H1 (cell line): ENCODE measurements at regions not wholly inside any gene's neighbourhood (a gene's known extent, or its start where the extent isn't known, plus 50 kb on each side); places are given as distances from the start of the nearest gene placed in this dataset.

Experiments used
- CTCF ChIA-PET: fragments of 300-600 bp; sonication (Branson Sonifier 250); formaldehyde crosslinking; loops from one replicate; lab custom pipeline; 2021; ENCODE audit not compliant: partially characterized antibody; lab: Charles Lee
- POLR2A ChIA-PET: fragments of 300-600 bp; sonication (Branson Sonifier 250); formaldehyde crosslinking; loops from one replicate; lab custom pipeline; 2021; ENCODE audit warnings: inconsistent platforms; ENCODE audit not compliant: partially characterized antibody; lab: Charles Lee
- DNase-seq, 2 experiments: peaks; one replicate each; pipeline versions ENCODE4 v3.0.0 to v3.0.0-alpha.2; 2010 to 2022; ENCODE audit warnings: low spot score in 2 of 2, low read depth in 1 of 2, mixed read lengths in 1 of 2
- FAIRE-seq: peaks from 2 replicates; lab custom pipeline; 2011; peaks lifted over from hg19 to GRCh38; lab: Jason Lieb, UNC
- H2AFZ ChIP-seq: 2 replicates; pipeline ENCODE4 v1.8.1; 2012; ENCODE audit warnings: low read length, inconsistent platforms
- H2AK5ac ChIP-seq: 2 replicates; pipeline ENCODE4 v1.6.1; 2013; ENCODE audit warnings: low read depth, low read length
- H2BK120ac ChIP-seq: replicated peaks from 2 replicates; pipeline ENCODE3; 2013; ENCODE audit warnings: low read depth, low read length, inconsistent platforms
- H2BK12ac ChIP-seq: 2 replicates; pipeline ENCODE4 v1.6.1; 2013; ENCODE audit warnings: low read depth, low read length
- H2BK15ac ChIP-seq: 2 replicates; pipeline ENCODE4 v1.6.1; 2013; ENCODE audit warnings: low read length
- H2BK20ac ChIP-seq: 2 replicates; pipeline ENCODE4 v1.6.1; 2013; ENCODE audit warnings: low read length
- H2BK5ac ChIP-seq: 2 replicates; pipeline ENCODE4 v1.6.1; 2013; ENCODE audit warnings: low read depth, low read length
- H3K14ac ChIP-seq: 2 replicates; pipeline ENCODE4 v1.6.1; 2013; ENCODE audit warnings: inconsistent platforms; ENCODE audit not compliant: insufficient read length
- H3K18ac ChIP-seq: 2 replicates; pipeline ENCODE4 v1.6.1; 2013; ENCODE audit warnings: low read length; ENCODE audit errors: extremely low read depth
- H3K23ac ChIP-seq: 2 replicates; pipeline ENCODE4 v1.6.1; 2013; ENCODE audit warnings: inconsistent platforms; ENCODE audit not compliant: insufficient read length
- H3K23me2 ChIP-seq: 2 replicates; pipeline ENCODE4 v1.6.1; 2013; ENCODE audit warnings: low read depth, low read length
- H3K27ac ChIP-seq: 2 replicates; pipeline ENCODE4 v1.6.1; 2011; ENCODE audit warnings: low read depth, low read length, inconsistent platforms
- H3K27me3 ChIP-seq, 4 experiments: replicated peaks in 1 of 4; 1 replicate in 1 of 4; 2 replicates in 3 of 4; pipeline versions ENCODE4 v1.6.1 to v1.8.1; 2011 to 2013; ENCODE audit warnings: low read length in 3 of 4, mild to moderate bottlenecking in 3 of 4, inconsistent platforms in 2 of 4, mixed read lengths in 2 of 4, moderate library complexity in 1 of 4; ENCODE audit not compliant: control insufficient read depth in 3 of 4, insufficient read depth in 3 of 4; ENCODE audit errors: extremely low read depth in 1 of 4
- H3K36me3 ChIP-seq, 4 experiments: 2 replicates each; pipeline versions ENCODE4 v1.6.1 to v1.8.1; 2011 to 2013; ENCODE audit warnings: mild to moderate bottlenecking in 4 of 4, low read length in 3 of 4, moderate library complexity in 2 of 4, control low read depth in 1 of 4, inconsistent platforms in 1 of 4; ENCODE audit not compliant: insufficient read depth in 4 of 4, control insufficient read depth in 2 of 4
- H3K4ac ChIP-seq: replicated peaks from 2 replicates; pipeline ENCODE3; 2013; ENCODE audit warnings: low read length, low read depth, mixed read lengths, inconsistent platforms; ENCODE audit not compliant: insufficient read length
- H3K4me1 ChIP-seq, 4 experiments: replicated peaks in 1 of 4; 1 replicate in 1 of 4; 2 replicates in 3 of 4; pipeline versions ENCODE4 v1.6.1 to v1.8.1; 2011 to 2013; ENCODE audit warnings: low read length in 3 of 4, inconsistent platforms in 2 of 4, mixed read lengths in 1 of 4; ENCODE audit not compliant: insufficient read depth in 4 of 4, control insufficient read depth in 3 of 4
- H3K4me2 ChIP-seq, 2 experiments: 2 replicates each; pipeline versions ENCODE4 v1.6.1 to v1.8.1; 2011 to 2013; ENCODE audit warnings: low read depth in 2 of 2, low read length in 2 of 2, control low read depth in 1 of 2, inconsistent platforms in 1 of 2, mild to moderate bottlenecking in 1 of 2; ENCODE audit not compliant: insufficient read depth in 1 of 2
- H3K4me3 ChIP-seq, 4 experiments: fragments of 200-600, 300-600 bp in 1 of 4; sonication (generic), shearing (Covaris generic), sonication (Bioruptor Twin) in 1 of 4; 2 replicates each; pipeline versions ENCODE4 v1.5.1 to v1.8.1; 2011 to 2016; ENCODE audit warnings: low read length in 4 of 4, low read depth in 3 of 4, control low read depth in 2 of 4, inconsistent platforms in 2 of 4, mild to moderate bottlenecking in 2 of 4, mixed read lengths in 1 of 4, moderate library complexity in 1 of 4; ENCODE audit not compliant: insufficient read depth in 2 of 4; ENCODE audit errors: extremely low read depth in 1 of 4
- H3K56ac ChIP-seq: replicated peaks from 2 replicates; pipeline ENCODE3; 2013; ENCODE audit warnings: low read depth, mild to moderate bottlenecking, mixed read lengths, low read length, inconsistent platforms; ENCODE audit not compliant: insufficient read length
- H3K79me1 ChIP-seq: 2 replicates; pipeline ENCODE4 v1.6.1; 2013; ENCODE audit warnings: low read depth, low read length, control low read depth
- H3K79me2 ChIP-seq, 2 experiments: 2 replicates each; pipeline versions ENCODE4 v1.6.1 to v1.8.1; 2012 to 2013; ENCODE audit warnings: low read length in 2 of 2, mild to moderate bottlenecking in 2 of 2, inconsistent platforms in 1 of 2; ENCODE audit not compliant: insufficient read depth in 2 of 2, control insufficient read depth in 1 of 2
- H3K9ac ChIP-seq, 4 experiments: replicated peaks in 1 of 4; 1 replicate in 1 of 4; 2 replicates in 3 of 4; pipeline versions ENCODE4 v1.6.1 to v1.8.1; 2011 to 2013; ENCODE audit warnings: low read depth in 3 of 4, low read length in 3 of 4, control low read depth in 2 of 4, mild to moderate bottlenecking in 2 of 4, moderate library complexity in 2 of 4, inconsistent platforms in 1 of 4; ENCODE audit errors: extremely low read depth in 1 of 4
- H3K9me3 ChIP-seq, 2 experiments: 2 replicates each; pipeline versions ENCODE4 v1.6.1 to v1.8.1; 2012 to 2013; ENCODE audit warnings: mild to moderate bottlenecking in 2 of 2, moderate library complexity in 2 of 2, control low read depth in 1 of 2, inconsistent platforms in 1 of 2, low read depth in 1 of 2, low read length in 1 of 2, mixed read lengths in 1 of 2; ENCODE audit not compliant: insufficient read depth in 2 of 2
- H4K20me1 ChIP-seq, 2 experiments: replicated peaks in 1 of 2; 2 replicates each; pipeline versions ENCODE3 to v1.8.1; 2011 to 2013; ENCODE audit warnings: inconsistent platforms in 2 of 2, low read length in 2 of 2, mild to moderate bottlenecking in 1 of 2; ENCODE audit not compliant: insufficient read depth in 2 of 2, control insufficient read depth in 1 of 2
- H4K5ac ChIP-seq: 2 replicates; pipeline ENCODE4 v1.6.1; 2013; ENCODE audit warnings: low read length, low read depth, mixed read lengths, inconsistent platforms; ENCODE audit not compliant: insufficient read length
- H4K8ac ChIP-seq: 2 replicates; pipeline ENCODE4 v1.8.0; 2013; ENCODE audit warnings: mild to moderate bottlenecking, moderate library complexity, low read length, inconsistent platforms; ENCODE audit not compliant: insufficient read depth; ENCODE audit errors: extremely low read depth
- H4K91ac ChIP-seq: replicated peaks from 2 replicates; pipeline ENCODE3; 2013; ENCODE audit warnings: low read length, mixed read lengths, inconsistent platforms; ENCODE audit not compliant: insufficient read length
- EZH2 ChIP-seq: fragments of 200-600 bp; sonication (generic); IDR thresholded peaks from 2 replicates; pipeline ENCODE4 v1.7.1; 2012; ENCODE audit warnings: low read depth, mild to moderate bottlenecking, moderate library complexity, low read length, inconsistent platforms; ENCODE audit not compliant: severe bottlenecking
- GTF2F1 ChIP-seq: IDR thresholded peaks from 2 replicates; pipeline ENCODE4 v1.6.1; 2012; ENCODE audit warnings: low read depth, low read length, improper control_type of control experiment, borderline replicate concordance
- KDM1A ChIP-seq: fragments of 200-600, 300-600 bp; sonication (generic); IDR thresholded peaks from 2 replicates; pipeline ENCODE4 v1.7.1; 2016; ENCODE audit warnings: mild to moderate bottlenecking, low read length, borderline replicate concordance
- WGBS, 2 experiments: shearing (Covaris generic) in 1 of 2; methylation state at CpG; one replicate each; pipeline versions ENCODE4 v1.1.6 to v1.1.7; 2013 to 2015; ENCODE audit warnings: low lambda C conversion rate in 2 of 2, mixed read lengths in 2 of 2, inconsistent platforms in 1 of 2, low coverage in 1 of 2, missing lambda C conversion rate in 1 of 2; ENCODE audit not compliant: insufficient replicate concordance in 2 of 2, insufficient coverage in 1 of 2, insufficient read length in 1 of 2; ENCODE audit errors: extremely low coverage in 1 of 2, missing lambda C conversion rate in 1 of 2; 5-methylcytosine and 5-hydroxymethylcytosine counted together

DNA sequence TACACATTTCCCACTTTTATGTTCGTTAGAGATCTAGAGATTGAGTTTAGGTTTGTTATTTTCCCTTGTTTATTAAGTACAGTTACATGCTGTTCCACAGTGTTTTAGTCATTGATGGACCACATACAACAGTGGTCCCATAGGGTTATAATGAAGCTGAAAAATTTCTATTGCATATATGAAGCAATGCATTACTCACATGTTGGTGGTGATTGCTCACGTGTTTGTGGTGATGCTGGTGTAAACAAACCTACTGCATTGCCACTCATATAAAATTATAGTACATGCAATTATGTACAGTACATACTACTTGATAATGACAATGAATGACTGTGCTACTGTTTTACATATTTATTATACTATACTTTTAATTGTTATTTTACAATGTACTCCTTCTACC, 51.0 kb upstream of the NXPH2 start:
- Histone ChIP-seq H4K5ac (no peak overlapping the region), H2BK20ac (no peak overlapping the region), H3K36me3 (no peaks in the 10 kb centered on the region), H3K18ac (no peak overlapping the region), H2AFZ (no peak overlapping the region), H2BK120ac (no peak overlapping the region), H3K23ac (no peak overlapping the region), H3K9ac (no peak overlapping the region), H4K91ac (no peak overlapping the region), H2BK12ac (no peak overlapping the region), H3K27me3 (no peaks in the 10 kb centered on the region), H2BK5ac (no peak overlapping the region), H3K4me2 (no peak overlapping the region), H3K9me3 (no peaks in the 10 kb centered on the region; a peak in 1 of 4 replicates), H3K14ac (no peak overlapping the region), H3K79me2 (no peaks in the 10 kb centered on the region), H3K23me2 (no peaks in the 10 kb centered on the region), H4K20me1 (no peaks in the 10 kb centered on the region), H2AK5ac (no peak overlapping the region), H3K27ac (no peak overlapping the region), H3K4ac (no peak overlapping the region), H4K8ac (no peak overlapping the region), H3K4me3 (no peak overlapping the region), H3K4me1 (no peaks in the 10 kb centered on the region), H3K79me1 (no peaks in the 10 kb centered on the region), H3K56ac (no peak overlapping the region), H2BK15ac (no peak overlapping the region)
- DNase-seq (no peak), FAIRE-seq (no peak)
- ChIA-PET CTCF (interaction anchor here (1.7 kb wide), 1 partner anchor 16 kb away, joined by 7 read pairs; no protein-coding TSS in a partner anchor), POLR2A (no interaction called here)
- TF ChIP-seq KDM1A (no peak), EZH2 (no peak), GTF2F1 (no peak)
- WGBS, 2 experiments = 88% methylated on average over 2 of the region's 2 CpGs; no CpG with 5 or more reads in 1 of the 2 experiments
